Endometrium (tissue), 2 donors: ENCODE measurements at regions not wholly inside any gene's neighbourhood (a gene's known extent, or its start where the extent isn't known, plus 50 kb on each side); places are given as distances from the start of the nearest gene placed in this dataset.
"Not testable (repeated sequence)": the region's sequence is repeated elsewhere in the genome, so short reads cannot be mapped to it uniquely, and the experiment has no call there.

ENCODE experiments used
- FAIRE-seq: peaks from 2 replicates; lab custom pipeline; 2012; peaks lifted over from hg19 to GRCh38; lab: Jason Lieb, UNC
- donor health status: control.
- donor health status: control.

- FAIRE-seq: no peak
These were observed 107.5 kb upstream of the TBX18 start for GRCh38 chr6:84871925-84872324.

GRCh38 chr6:84870672-84871071 is 106.3 kb upstream of the TBX18 start:
- FAIRE-seq: no peak

GRCh38 chr6:84868149-84868548 is 103.8 kb upstream of the TBX18 start:
- no peak for FAIRE-seq

DNA sequence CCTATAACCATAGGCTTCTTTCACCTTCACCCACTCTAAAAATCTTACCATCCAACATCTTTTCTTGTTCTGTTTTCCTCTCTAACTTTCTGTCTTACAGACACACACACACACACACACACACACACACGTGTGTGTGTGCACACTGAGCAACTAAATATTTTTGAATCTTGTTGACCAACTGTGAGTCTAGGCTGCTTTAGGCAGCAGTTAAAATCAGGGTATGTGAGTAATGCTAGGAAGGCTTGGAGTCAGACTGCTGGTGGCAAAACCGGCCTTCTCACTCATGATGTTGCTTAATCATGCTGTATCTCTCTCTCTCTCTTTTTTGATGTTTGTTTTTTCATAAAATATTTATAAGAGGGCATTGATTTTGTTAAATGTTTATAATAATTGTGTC is 103.1 kb upstream of the TBX18 start:
- no peak for FAIRE-seq

DNA sequence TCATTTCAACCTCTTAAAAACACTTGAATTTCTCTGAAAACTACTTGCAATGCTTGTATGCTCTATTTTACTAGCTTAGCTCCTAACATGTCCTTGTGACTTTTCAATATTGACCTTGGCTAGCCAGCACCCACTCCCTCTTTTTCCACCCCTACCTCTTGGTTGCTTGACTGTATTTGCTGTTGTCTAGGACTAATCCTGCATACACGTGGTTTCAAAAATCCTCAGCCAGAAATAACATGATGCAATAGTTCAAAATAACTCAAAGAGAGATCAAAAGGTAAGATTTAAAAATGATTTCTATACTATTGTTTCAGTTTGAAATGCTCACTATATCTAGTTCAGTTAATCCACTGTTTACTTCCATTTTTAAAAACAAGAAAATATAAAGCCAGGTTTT is 102.3 kb upstream of the TBX18 start:
- FAIRE-seq: no peak

DNA sequence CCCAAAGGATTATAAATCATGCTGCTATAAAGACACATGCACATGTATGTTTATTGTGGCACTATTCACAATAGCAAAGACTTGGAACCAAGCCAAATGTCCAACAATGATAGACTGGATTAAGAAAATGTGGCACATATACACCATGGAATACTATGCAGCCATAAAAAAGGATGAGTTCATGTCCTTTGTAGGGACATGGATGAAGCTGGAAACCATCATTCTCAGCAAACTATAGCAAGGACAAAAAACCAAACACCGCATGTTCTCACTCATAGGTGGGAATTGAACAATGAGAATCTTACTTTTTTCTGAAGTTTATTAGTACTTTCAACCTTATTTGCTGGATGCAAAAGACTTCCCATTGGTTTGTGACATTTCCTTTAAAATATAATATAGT is 101.0 kb upstream of the TBX18 start:
- not testable (repeated sequence) for FAIRE-seq

GRCh38 chr6:84862843-84863242 is 98.4 kb upstream of the TBX18 start:
- FAIRE-seq: no peak

- FAIRE-seq: no peak
These were observed 96.5 kb upstream of the TBX18 start for GRCh38 chr6:84860920-84861319.

DNA sequence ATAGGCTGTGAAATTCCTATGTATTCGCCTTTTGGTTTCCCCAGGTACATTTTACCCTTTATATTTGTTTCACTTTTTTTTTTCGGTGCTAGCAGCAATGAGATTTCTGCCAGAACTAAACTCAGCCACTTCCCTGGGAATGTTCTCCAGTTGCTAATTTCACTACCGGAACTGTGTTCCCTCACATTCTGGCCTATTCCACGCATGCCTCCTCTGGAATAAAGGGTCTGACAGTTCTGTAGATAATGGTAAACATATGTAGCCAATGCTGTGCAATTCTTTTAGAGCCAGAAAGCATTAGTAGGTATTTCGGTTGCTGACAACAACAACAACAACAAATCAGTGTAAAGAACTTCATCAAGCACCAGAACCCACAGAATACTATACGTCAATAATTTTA is 96.1 kb upstream of the TBX18 start:
- no peak for FAIRE-seq

GRCh38 chr6:84854811-84855400 is 90.5 kb upstream of the TBX18 start:
- FAIRE-seq: no peak

DNA sequence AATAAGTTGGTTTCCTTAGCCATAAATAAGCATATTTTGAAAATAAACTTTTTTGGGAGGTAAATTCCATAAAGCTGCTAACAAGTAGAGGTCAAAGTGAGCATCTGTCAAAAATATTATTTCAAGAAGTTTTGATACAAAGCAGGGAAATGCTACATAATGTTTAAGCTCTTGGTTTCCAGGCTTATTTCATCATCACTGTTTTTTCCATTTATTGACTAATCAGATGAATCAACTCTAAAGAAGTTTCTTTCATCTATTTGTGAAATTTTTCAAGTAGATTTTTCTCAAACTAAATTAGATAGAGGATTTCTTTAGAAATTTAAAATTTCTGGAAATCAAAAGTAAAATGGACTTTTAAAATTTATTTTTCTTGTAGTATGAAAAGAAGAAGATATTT is 89.5 kb upstream of the TBX18 start:
- FAIRE-seq: no peak

DNA sequence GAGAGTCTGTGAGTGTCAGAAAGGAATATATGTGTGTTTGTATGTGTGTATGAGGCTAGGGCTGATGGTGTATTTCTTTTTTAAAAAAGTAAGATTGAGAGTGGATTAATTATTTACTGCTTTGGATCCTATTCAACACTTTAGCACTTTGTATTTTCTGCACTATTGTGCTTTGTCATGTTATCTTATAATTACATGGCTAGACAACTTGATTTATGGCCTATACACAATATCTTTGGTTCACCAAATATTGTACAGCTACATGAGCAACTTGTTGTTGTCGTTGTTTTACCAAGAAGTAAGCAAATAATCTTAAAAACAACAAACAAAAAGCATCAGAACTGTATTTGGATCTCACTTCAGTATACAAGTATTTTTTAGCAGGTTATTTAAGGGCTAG is 84.6 kb upstream of the TBX18 start:
- FAIRE-seq: no peak

- no peak for FAIRE-seq
These were observed 83.2 kb upstream of the TBX18 start for GRCh38 chr6:84847390-84848160.

- peak; percentile 59 for FAIRE-seq
These were observed 78.2 kb upstream of the TBX18 start for GRCh38 chr6:84842525-84843166.

DNA sequence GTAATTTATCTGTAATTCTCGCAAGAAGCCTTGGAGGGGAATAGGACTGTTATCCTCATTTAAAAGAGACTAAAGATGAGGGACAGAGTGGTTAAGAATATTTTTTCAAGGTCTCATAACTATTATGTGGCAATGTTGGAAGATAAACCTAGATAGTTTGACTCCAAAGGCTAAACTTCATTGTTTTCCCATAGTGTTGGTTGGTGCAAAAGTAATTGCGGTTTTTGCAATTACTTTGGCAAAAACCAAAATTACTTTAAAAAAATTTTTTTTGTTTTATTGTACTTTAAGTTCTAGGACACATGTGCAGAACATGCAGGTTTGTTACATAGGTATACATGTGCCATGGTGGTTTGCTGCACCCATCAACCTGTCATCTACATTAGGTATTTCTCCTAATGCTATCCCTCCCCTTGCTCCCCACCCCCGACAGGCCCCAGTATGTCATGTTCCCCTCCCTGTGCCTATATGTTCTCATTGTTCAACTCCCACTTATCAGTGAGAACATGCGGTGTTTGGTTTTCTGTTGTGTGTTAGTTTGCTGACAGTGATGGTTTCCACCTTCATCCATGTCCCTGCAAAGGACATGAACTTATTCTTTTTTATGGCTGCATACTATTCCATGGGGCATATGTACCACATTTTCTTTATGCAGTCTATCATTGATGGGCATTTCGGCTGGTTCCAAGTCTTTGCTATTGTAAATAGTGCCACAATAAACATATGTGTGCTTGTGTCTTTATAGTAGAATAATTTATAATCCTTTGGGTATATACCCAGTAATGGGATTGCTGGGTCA is 72.9 kb upstream of the TBX18 start:
- not testable (repeated sequence) for FAIRE-seq

DNA sequence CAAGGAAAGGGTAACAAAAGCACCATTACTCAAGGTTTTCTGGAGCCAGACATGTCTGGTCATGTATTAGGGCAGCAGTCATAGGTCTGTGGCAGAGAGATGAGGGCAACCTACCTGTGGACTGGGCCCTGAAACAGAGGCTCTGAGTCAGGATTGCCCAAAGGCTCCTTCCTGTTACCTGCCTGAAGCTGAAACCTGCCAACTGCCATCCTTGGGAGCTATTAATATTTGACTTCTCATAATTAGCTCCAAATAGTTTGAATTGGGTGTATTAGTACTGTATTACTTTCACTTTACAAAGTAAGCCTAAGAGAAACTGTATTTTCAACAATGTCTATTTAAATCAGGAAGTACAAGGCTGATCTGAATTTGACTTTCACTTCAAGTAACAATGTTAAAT is 72.0 kb upstream of the TBX18 start:
- FAIRE-seq: no peak

DNA sequence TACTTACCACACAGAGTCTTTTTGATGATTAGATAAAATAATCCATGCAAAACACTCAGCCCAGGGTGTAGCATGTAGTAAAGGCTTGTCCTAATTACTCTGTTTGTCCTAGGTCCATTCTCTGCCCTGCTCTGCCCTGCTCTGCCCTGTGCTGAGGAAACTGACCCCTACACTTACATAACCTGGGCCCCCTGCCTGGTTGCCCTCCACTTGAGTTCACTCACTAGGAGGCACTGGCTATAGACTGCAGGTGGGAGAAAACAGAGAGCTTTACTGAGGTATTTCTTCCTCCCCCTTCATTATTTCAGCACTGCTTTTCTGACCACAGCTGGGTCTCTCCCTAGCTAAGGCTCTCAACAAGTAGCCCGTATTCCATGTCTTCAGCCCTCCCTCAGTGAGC is 70.9 kb upstream of the TBX18 start:
- FAIRE-seq: no peak

DNA sequence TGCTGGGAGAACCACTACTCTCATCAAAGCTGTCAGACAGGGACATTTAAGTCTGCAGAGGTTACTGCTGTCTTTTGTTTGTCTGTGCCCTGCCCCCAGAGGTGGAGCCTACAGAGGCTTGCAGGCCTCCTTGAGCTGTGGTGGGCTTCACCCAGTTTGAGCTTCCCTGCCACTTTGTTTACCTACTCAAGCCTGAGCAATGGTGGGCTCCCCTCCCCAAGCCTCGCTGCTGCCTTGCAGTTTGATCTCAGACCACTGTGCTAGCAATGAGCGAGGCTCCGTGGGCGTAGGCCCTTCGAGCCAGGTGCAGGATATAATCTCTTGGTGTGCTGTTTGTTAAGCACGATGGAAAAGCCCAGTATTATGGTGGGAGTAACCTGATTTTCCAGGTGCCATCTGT is 67.5 kb upstream of the TBX18 start:
- FAIRE-seq: not testable (repeated sequence)

DNA sequence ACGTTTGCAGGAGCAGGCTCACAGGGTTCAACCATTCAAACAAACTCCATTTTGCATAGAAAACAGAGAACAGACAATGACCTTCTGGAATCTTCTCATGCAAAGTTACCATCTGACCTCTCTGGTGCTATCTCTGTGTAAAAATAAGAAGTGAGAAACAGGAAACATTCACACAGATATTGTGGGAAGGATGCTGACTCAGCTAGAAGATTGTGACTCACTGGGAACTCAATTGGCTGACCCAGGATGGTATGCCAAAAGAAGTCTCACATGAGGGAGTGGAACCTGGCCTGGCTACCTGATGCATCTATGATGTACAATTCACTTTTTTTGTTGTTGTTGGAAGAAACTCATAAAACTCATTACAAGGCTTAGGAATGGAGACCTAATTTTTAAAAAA is 61.1 kb upstream of the TBX18 start:
- FAIRE-seq: no peak

- not testable (repeated sequence) for FAIRE-seq
These were observed 56.9 kb upstream of the TBX18 start for GRCh38 chr6:84821314-84821713.

GRCh38 chr6:84816741-84817140 is 52.3 kb upstream of the TBX18 start:
- no peak for FAIRE-seq

GRCh38 chr6:84815896-84816735 is 51.7 kb upstream of the TBX18 start:
- FAIRE-seq: no peak
